Dendritic cell treated with granulocyte-macrophage colony-stimulating factor and Interleukin-4, amounts not matched to agents 40 ng/mL and 50 ng/mL, for 4 days (primary cell): ENCODE measurements at regions not wholly inside any gene's neighbourhood (a gene's known extent, or its start where the extent isn't known, plus 50 kb on each side); places are given as distances from the start of the nearest gene placed in this dataset.

Experiments used
- H3K27ac Mint-ChIP-seq: one replicate; pipeline ENCODE4 v1.8.0; 2022; ENCODE audit warnings: mild to moderate bottlenecking, mixed read lengths
- H3K27me3 Mint-ChIP-seq: one replicate; pipeline ENCODE4 v1.8.0; 2022; ENCODE audit warnings: mild to moderate bottlenecking, mixed read lengths
- H3K36me3 Mint-ChIP-seq: one replicate; pipeline ENCODE4 v1.8.0; 2022; ENCODE audit warnings: low read depth, mixed read lengths
- H3K4me1 Mint-ChIP-seq: one replicate; pipeline ENCODE4 v1.8.0; 2022; ENCODE audit warnings: low read depth, mixed read lengths
- H3K4me3 Mint-ChIP-seq: one replicate; pipeline ENCODE4 v1.8.0; 2022; ENCODE audit warnings: mild to moderate bottlenecking, moderate library complexity, mixed read lengths
- H3K9me3 Mint-ChIP-seq: one replicate; pipeline ENCODE4 v1.8.0; 2022; ENCODE audit warnings: mixed read lengths
- intact Hi-C: fragments of 100-400 bp; cut with micrococcal nuclease; formaldehyde crosslinking; loops from one replicate; pipeline ENCODE4 v1.15.0; 2022

DNA sequence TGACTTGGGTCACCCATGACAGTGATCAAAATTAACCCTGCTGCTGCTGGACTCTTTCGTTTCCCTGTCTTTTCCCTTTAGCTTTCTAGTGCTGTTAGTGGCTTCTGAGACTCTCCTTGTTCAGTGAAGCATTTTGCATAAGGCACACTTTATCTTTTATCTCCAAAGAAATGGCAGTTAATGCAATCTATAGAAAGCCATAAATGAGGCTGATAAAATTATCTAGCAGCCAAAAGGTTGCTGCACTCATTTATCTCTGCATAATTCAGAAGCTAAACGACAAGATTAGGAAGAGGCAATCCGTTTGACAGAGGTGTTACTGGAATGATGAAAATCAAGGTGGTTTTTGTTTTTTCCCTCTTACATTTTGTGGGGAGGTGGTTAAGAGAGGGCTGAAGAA, 1109.5 kb upstream of the EEF2KMT start:
- intact Hi-C loops: no loop called here
- Mint-ChIP-seq H3K27me3 (no peaks in the 10 kb centered on the region), H3K9me3 (no peaks in the 10 kb centered on the region), H3K4me1 (no peaks in the 10 kb centered on the region), H3K36me3 (no peaks in the 10 kb centered on the region), H3K4me3 (no peak overlapping the region), H3K27ac (no peak overlapping the region)

- intact Hi-C loops: no loop called here
- no peaks in the 10 kb centered on the region for H3K36me3 Mint-ChIP-seq
- no peaks in the 10 kb centered on the region for H3K27me3 Mint-ChIP-seq
- H3K27ac Mint-ChIP-seq: no peak overlapping the region
- no peaks in the 10 kb centered on the region for H3K4me1 Mint-ChIP-seq
- peaks cover under 1% of the 10 kb centered on the region for H3K9me3 Mint-ChIP-seq
- no peak overlapping the region for H3K4me3 Mint-ChIP-seq
These were observed 1108.5 kb upstream of the EEF2KMT start for GRCh38 chr16:6206080-6206479.

GRCh38 chr16:6204945-6205344, 1107.3 kb upstream of the EEF2KMT start:
- intact Hi-C loops: no loop called here
- Mint-ChIP-seq H3K4me3 (no peak overlapping the region), H3K27me3 (no peaks in the 10 kb centered on the region), H3K4me1 (no peaks in the 10 kb centered on the region), H3K9me3 (peaks cover 10% of the 10 kb centered on the region), H3K36me3 (no peaks in the 10 kb centered on the region), H3K27ac (no peak overlapping the region)

- Mint-ChIP-seq H3K4me3 (no peak overlapping the region), H3K4me1 (no peaks in the 10 kb centered on the region), H3K27me3 (no peaks in the 10 kb centered on the region), H3K27ac (no peak overlapping the region), H3K36me3 (no peaks in the 10 kb centered on the region), H3K9me3 (peaks cover 10% of the 10 kb centered on the region)
- intact Hi-C loops: no loop called here
These were observed 1103.3 kb upstream of the EEF2KMT start for GRCh38 chr16:6200861-6201260.

- H3K27me3 Mint-ChIP-seq: no peaks in the 10 kb centered on the region
- H3K4me3 Mint-ChIP-seq: no peak overlapping the region
- intact Hi-C loops: no loop called here
- no peaks in the 10 kb centered on the region for H3K4me1 Mint-ChIP-seq
- H3K9me3 Mint-ChIP-seq: peaks cover 13% of the 10 kb centered on the region
- H3K27ac Mint-ChIP-seq: no peak overlapping the region
- H3K36me3 Mint-ChIP-seq: no peaks in the 10 kb centered on the region
These were observed 1102.7 kb upstream of the EEF2KMT start for GRCh38 chr16:6200271-6200670.

DNA sequence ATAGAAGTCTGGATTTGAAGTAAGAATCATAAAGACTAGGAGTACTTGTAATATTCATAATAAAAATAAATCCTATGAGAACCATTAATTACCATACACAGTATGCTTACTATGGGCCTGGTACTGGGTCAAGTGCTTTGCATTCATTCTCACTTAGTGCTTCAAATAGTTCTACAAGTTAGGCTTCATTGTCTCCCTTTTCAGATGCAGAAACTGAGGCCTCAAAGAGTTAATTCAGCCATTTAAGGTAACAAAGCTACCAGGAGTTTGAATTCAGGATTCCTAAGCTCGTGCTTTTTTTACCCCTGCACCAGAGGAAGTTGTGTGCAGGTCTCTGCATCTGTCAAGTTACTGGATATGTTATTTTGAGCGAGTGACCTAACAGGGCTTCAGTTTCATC, 1098.4 kb upstream of the EEF2KMT start:
- H3K4me1 Mint-ChIP-seq: no peaks in the 10 kb centered on the region

DNA sequence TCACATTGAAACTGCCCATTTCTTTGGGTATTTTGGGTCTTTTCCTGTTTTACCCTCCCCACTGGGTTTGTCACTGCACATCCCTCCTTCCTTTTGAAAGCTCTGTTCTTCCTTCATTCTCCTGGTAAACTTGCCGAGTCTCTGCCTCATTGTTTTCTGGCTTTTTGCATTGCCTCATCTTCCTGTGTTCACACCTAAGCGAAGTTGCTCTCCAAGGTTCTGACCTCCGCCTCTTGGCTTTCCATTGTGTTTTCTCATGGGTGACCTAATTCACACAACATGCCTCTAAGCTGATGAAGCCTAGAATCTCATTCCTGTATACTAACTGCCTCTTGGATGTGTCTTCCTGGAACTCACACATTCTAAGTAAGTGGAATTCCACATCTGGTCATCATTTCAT, 1096.1 kb upstream of the EEF2KMT start:
- H3K36me3 Mint-ChIP-seq: no peaks in the 10 kb centered on the region
- no peaks in the 10 kb centered on the region for H3K27me3 Mint-ChIP-seq
- intact Hi-C loops: no loop called here
- H3K4me1 Mint-ChIP-seq: no peaks in the 10 kb centered on the region
- no peak overlapping the region for H3K27ac Mint-ChIP-seq
- H3K9me3 Mint-ChIP-seq: peaks cover 34% of the 10 kb centered on the region
- H3K4me3 Mint-ChIP-seq: no peak overlapping the region

More for the DNA sequence above, 1098.4 kb upstream of the EEF2KMT start:
- Mint-ChIP-seq H3K27ac (no peak overlapping the region), H3K4me3 (no peak overlapping the region), H3K9me3 (peaks cover 42% of the 10 kb centered on the region), H3K36me3 (no peaks in the 10 kb centered on the region), H3K27me3 (no peaks in the 10 kb centered on the region)
- intact Hi-C loops: no loop called here

GRCh38 chr16:6192984-6193383, 1095.4 kb upstream of the EEF2KMT start:
- H3K4me3 Mint-ChIP-seq: no peak overlapping the region
- intact Hi-C loops: no loop called here

DNA sequence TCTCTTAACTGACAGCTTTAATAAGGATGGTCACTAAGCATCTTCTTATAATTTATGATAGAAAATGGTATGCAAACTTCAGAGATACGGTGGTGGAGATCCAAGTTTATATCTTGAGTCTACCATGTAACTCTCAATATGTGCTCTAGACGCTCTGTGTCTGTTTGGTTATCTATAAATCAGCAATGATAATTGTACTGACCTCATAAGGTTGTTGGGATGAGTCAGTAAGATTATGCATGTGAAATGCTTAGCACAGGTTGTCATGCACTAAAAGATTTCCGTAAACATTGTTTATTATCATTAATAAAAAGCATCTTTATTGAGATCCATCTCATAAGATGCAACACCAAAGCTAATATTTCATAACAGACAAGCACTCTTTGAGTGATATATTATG, 1094.9 kb upstream of the EEF2KMT start:
- intact Hi-C loops: no loop called here
- no peaks in the 10 kb centered on the region for H3K4me1 Mint-ChIP-seq
- no peak overlapping the region for H3K4me3 Mint-ChIP-seq
- no peak overlapping the region for H3K27ac Mint-ChIP-seq
- no peaks in the 10 kb centered on the region for H3K36me3 Mint-ChIP-seq
- H3K27me3 Mint-ChIP-seq: no peaks in the 10 kb centered on the region
- H3K9me3 Mint-ChIP-seq: peaks cover 34% of the 10 kb centered on the region

More at GRCh38 chr16:6192984-6193383, 1095.4 kb upstream of the EEF2KMT start:
- Mint-ChIP-seq H3K36me3 (no peaks in the 10 kb centered on the region), H3K27me3 (no peaks in the 10 kb centered on the region), H3K27ac (no peak overlapping the region), H3K4me1 (no peaks in the 10 kb centered on the region), H3K9me3 (peaks cover 34% of the 10 kb centered on the region)

- no peaks in the 10 kb centered on the region for H3K36me3 Mint-ChIP-seq
These were observed 1093.2 kb upstream of the EEF2KMT start for GRCh38 chr16:6190776-6191175.

DNA sequence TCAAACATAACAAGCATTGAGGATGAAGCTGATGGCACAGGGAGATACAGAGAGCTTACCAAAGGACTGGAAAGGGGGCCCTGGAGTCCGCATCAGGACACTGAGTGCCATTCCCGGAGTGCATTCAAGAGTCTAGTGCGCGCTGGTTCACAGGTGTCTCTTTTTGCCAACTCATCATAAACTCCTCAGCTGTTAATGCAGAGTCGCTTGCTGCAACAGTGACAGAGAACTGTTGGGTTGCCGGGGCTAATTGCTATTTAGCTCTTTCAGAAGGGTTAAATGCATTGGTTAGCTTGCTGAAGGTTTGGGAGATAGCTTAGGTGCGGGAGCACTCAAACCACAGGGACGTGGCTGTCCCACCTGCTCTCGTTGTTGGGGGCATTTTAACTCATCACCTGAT, 1091.6 kb upstream of the EEF2KMT start:
- intact Hi-C loops: no loop called here
- Mint-ChIP-seq H3K4me1 (no peaks in the 10 kb centered on the region), H3K36me3 (no peaks in the 10 kb centered on the region), H3K9me3 (peaks cover 20% of the 10 kb centered on the region), H3K27ac (no peak overlapping the region), H3K4me3 (no peak overlapping the region), H3K27me3 (no peaks in the 10 kb centered on the region)

More at GRCh38 chr16:6190776-6191175, 1093.2 kb upstream of the EEF2KMT start:
- no peak overlapping the region for H3K4me3 Mint-ChIP-seq
- intact Hi-C loops: no loop called here
- H3K27ac Mint-ChIP-seq: no peak overlapping the region
- peaks cover 34% of the 10 kb centered on the region for H3K9me3 Mint-ChIP-seq
- no peaks in the 10 kb centered on the region for H3K27me3 Mint-ChIP-seq
- H3K4me1 Mint-ChIP-seq: no peaks in the 10 kb centered on the region

DNA sequence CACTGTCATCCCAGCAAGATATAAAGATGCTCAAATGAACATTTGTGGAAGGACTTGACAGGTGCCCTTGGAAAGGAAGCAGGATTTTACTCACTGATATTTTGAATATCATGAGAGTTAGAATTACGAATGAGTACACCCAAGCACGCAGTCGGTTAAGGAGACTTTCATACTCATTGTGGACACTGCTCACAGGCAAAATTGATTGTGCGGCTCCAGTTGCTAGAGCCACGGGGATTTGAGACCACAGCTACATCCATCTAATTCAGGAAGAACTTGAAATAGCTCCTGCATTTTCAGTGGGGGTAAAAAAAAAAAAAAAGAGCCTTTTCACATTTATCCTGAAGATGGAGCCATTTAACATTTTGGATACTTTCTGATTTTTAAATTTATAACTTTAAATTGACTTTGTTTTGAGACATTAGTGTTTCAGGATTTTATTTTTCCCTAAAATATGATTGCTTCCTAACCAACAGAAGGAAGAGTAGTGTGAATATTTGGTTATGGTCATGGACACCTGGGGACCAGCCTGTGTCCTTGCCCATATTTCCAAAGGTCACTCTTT, 1080.1 kb upstream of the EEF2KMT start:
- intact Hi-C loops: no loop called here
- H3K4me3 Mint-ChIP-seq: no peak overlapping the region
- H3K9me3 Mint-ChIP-seq: no peaks in the 10 kb centered on the region
- no peaks in the 10 kb centered on the region for H3K36me3 Mint-ChIP-seq
- H3K4me1 Mint-ChIP-seq: no peaks in the 10 kb centered on the region
- H3K27ac Mint-ChIP-seq: no peak overlapping the region
- no peaks in the 10 kb centered on the region for H3K27me3 Mint-ChIP-seq

DNA sequence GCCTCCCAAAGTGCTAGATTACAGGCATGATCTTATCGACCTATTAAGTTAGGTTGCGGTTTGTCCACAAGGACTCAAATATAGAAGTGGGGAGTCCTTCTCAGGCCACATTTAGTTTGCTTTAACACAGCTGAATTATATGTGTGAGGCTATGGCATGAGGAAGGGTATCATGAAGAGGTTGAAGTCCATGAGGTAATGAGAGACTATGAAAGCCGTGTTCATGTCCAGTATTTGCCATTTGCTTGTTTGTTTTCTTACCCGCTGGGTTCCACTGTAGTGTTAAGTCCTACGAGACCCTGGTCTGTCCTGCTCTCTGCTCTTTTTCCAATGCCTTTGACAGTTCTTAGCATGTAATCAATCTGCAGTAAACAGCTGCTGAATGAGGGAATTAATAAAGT, 1072.4 kb upstream of the EEF2KMT start:
- no peak overlapping the region for H3K27ac Mint-ChIP-seq
- H3K27me3 Mint-ChIP-seq: no peaks in the 10 kb centered on the region
- H3K9me3 Mint-ChIP-seq: peaks cover 7% of the 10 kb centered on the region
- H3K36me3 Mint-ChIP-seq: no peaks in the 10 kb centered on the region
- intact Hi-C loops: no loop called here
- H3K4me3 Mint-ChIP-seq: no peak overlapping the region
- no peaks in the 10 kb centered on the region for H3K4me1 Mint-ChIP-seq

DNA sequence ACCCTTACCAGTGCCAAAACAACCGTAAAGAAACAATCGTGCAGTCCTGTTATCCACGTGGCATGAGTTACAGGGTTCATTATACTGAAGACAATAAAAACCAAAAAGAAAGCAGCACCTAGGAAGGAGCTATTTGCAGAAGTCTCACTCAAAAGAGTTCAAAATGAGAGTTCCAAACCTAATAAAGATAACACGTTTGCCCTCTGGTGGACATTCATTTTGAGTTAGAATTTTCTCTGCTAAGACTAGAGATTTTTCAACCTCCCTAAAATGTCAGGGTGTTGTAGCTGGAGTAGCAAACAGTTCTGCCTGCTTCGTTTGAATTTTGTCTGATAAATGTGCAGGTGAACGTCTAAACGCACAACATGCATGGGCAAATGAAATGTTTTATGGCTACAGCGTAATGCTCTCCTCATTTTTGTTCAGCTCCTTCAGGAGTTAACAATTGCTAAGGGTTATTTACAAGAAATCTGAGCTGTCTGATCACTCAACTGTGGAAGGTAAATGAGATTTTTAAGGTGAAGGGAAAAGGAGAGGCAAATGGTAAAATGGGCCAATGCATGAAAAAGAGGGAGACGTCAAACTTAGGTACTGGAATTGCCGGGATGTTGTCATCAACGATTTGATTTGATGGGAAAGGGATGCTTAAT, 1067.9 kb upstream of the EEF2KMT start:
- H3K36me3 Mint-ChIP-seq: no peaks in the 10 kb centered on the region
- H3K9me3 Mint-ChIP-seq: peaks cover 7% of the 10 kb centered on the region

DNA sequence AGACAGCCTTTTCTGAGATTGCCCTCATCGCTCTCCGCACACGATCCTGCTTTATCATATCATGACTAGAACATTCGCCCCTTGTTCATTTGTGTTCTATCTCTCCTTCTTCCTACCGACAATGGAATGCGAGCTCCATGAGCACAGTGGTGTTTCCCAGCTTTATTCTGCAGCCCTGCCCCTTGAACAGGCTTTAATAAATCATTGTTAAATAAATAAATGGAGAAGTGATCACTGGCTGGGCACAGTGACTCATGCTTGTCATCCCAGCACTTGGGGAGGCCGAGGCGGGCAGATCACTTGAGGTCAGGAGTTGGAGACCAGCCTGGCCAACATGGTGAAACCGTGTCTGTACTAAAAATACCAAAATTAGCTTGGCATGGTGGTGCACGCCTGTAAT, 1063.3 kb upstream of the EEF2KMT start:
- Mint-ChIP-seq H3K9me3 (no peaks in the 10 kb centered on the region), H3K27me3 (no peaks in the 10 kb centered on the region), H3K36me3 (no peaks in the 10 kb centered on the region), H3K4me3 (no peak overlapping the region), H3K4me1 (no peaks in the 10 kb centered on the region), H3K27ac (no peak overlapping the region)
- intact Hi-C loops: no loop called here

More for the DNA sequence above, 1067.9 kb upstream of the EEF2KMT start:
- Mint-ChIP-seq H3K4me3 (no peak overlapping the region), H3K27me3 (no peaks in the 10 kb centered on the region), H3K27ac (no peak overlapping the region), H3K4me1 (no peaks in the 10 kb centered on the region)
- intact Hi-C loops: no loop called here
